Stimulated activated memory B cell treated with anti-CD40 and anti-IgM and Interleukin-4, amounts not matched to agents 10 μg/mL and 1 μg/mL and 100 μg/mL, for 72 hours (primary cell): ENCODE measurements at regions not wholly inside any gene's neighbourhood (a gene's known extent, or its start where the extent isn't known, plus 50 kb on each side); places are given as distances from the start of the nearest gene placed in this dataset.
"Not testable (repeated sequence)": the region's sequence is repeated elsewhere in the genome, so short reads cannot be mapped to it uniquely, and the experiment has no call there.

ENCODE experiments used
- ATAC-seq: fragments of 150-1000 bp; cut with Tn5 transposase; 2 replicates; pipeline ENCODE4 v1.10.0; 2021
- H3K27ac Mint-ChIP-seq: one replicate; pipeline ENCODE4 v1.8.0; 2022; ENCODE audit warnings: mild to moderate bottlenecking, mixed read lengths
- H3K27me3 Mint-ChIP-seq: one replicate; pipeline ENCODE4 v1.8.0; 2022; ENCODE audit warnings: mixed read lengths
- H3K36me3 Mint-ChIP-seq: one replicate; pipeline ENCODE4 v1.8.0; 2022; ENCODE audit warnings: mixed read lengths
- H3K4me1 Mint-ChIP-seq: one replicate; pipeline ENCODE4 v1.8.0; 2022; ENCODE audit warnings: mixed read lengths
- H3K4me3 Mint-ChIP-seq: one replicate; pipeline ENCODE4 v1.8.0; 2022; ENCODE audit warnings: mild to moderate bottlenecking, moderate library complexity, mixed read lengths
- H3K9me3 Mint-ChIP-seq: one replicate; pipeline ENCODE4 v1.8.0; 2022; ENCODE audit warnings: mixed read lengths

DNA sequence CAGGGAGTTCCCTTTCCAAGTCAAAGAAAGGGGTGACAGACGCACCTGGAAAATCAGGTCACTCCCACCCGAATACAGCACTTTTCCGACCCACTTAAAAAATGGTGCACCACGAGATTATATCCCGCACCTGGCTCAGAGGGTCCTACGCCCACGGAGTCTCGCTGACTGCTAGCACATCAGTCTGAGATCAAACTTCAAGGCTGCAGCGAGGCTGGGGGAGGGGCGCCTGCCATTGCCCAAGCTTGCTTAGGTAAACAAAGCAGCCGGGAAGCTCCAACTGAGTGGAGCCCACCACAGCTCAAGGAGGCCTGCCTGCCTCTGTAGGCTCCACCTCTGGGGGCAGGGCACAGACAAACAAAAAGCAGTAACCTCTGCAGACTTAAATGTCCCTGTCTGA is 277.8 kb upstream of the ARHGAP42 start:
- not testable (repeated sequence) for H3K9me3 Mint-ChIP-seq, ATAC-seq, H3K4me1 Mint-ChIP-seq, H3K27me3 Mint-ChIP-seq, H3K36me3 Mint-ChIP-seq, H3K27ac Mint-ChIP-seq, H3K4me3 Mint-ChIP-seq

DNA sequence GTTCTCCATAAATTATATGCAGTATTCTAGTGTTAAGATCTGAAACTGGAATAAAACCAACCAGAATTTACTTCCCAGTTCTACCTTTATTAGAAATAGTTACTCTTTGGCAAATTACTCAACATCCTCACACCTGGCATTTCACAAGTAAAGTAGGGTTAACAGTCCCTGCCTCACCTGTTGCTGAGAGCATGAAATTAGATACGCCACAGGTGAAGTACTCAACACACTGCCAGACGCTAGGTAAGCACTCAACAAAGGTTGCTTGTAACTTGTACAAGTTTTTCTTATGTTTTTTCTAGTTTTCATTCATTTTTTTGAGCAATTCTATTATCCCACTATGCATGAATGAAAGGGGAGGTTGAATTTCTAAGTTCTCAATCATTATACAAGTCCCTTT is 267.6 kb upstream of the ARHGAP42 start:
- no peak for ATAC-seq
- Mint-ChIP-seq H3K27ac (no peak overlapping the region), H3K9me3 (peaks cover 12% of the 10 kb centered on the region), H3K36me3 (no peaks in the 10 kb centered on the region), H3K27me3 (no peaks in the 10 kb centered on the region), H3K4me1 (no peaks in the 10 kb centered on the region), H3K4me3 (no peak overlapping the region)

DNA sequence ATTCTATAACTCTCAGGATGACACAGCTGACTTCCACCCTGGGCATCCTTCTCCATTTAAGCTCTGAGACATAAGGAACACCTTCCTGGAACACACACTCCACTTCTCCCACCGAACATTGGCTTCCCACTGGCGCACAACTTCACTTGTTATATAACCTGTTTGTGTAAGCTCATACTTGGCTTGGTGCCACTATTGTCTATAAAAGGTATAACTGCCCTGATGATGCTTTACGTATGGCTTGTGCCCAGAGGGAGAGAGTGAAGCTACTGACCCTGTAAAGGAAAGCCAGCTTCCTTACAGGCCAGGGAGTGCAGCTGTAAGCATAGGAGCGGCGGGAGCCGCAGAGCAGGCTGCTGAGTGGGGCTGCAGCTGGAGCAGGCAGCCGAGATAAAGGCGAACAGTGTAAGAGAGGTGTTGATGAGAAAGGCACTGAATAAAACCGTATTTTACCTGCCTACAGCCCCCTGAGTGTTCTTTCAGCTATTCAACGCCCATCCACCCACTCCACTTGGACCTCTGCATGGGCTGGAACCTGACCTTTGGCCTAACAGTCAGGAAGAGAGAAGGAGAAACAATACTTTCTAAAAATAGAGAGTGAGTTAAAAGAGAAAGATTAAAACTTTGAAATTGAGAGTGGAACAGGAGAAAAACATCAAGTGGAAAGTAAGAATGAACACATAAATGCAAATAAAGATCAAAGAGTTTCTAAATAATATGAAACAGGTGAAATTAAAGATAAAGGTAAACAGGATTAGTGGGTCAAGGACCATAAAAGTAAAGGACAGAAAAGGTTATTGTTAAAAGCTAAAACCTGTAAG is 252.1 kb upstream of the ARHGAP42 start:
- Mint-ChIP-seq H3K27me3 (no peaks in the 10 kb centered on the region), H3K9me3 (peaks cover 7% of the 10 kb centered on the region), H3K27ac (no peak overlapping the region), H3K36me3 (no peaks in the 10 kb centered on the region), H3K4me1 (no peaks in the 10 kb centered on the region), H3K4me3 (no peak overlapping the region)
- ATAC-seq: no peak

DNA sequence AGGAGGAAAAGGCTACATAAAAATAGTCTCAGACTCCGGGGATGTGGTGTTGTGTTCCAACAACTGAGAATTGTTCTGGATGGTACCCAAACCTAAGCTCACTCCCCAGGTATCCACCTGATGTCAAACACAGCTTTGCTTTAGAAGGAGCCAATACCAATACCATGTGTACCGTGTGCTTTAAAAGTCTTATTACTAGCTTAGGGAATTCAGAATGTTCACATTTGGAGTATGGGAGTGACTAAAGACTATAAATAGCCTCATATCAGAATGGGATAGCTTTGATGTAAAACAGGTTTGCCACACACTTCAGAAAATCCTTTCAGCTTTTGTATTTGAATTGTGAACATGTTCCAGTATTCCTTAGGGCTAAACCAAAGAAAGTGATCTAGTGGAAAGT is 248.7 kb upstream of the ARHGAP42 start:
- Mint-ChIP-seq H3K9me3 (peaks cover 10% of the 10 kb centered on the region), H3K27ac (no peak overlapping the region), H3K4me1 (no peaks in the 10 kb centered on the region), H3K4me3 (no peak overlapping the region), H3K36me3 (no peaks in the 10 kb centered on the region), H3K27me3 (no peaks in the 10 kb centered on the region)
- no peak for ATAC-seq

DNA sequence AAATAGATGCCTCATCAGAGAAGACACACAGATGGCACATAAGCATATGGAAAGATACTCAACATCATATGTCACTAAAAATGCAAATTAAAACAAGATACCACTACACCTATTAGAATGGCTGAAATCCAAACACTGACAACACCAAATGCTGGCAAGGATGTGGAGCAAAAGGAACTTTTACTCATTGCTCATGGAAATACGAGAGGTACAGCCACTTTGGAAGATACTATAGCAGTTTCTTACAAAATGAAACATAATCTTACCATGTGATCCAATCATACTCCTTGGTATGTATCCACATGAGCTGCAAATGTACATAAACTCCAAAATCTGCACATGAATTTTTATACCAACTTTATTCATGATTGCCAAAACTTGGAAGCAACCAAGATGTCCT is 246.0 kb upstream of the ARHGAP42 start:
- H3K27me3 Mint-ChIP-seq: no peaks in the 10 kb centered on the region
- peaks cover 6% of the 10 kb centered on the region for H3K9me3 Mint-ChIP-seq
- H3K36me3 Mint-ChIP-seq: no peaks in the 10 kb centered on the region
- ATAC-seq: no peak
- H3K4me3 Mint-ChIP-seq: no peak overlapping the region
- H3K4me1 Mint-ChIP-seq: no peaks in the 10 kb centered on the region
- no peak overlapping the region for H3K27ac Mint-ChIP-seq

DNA sequence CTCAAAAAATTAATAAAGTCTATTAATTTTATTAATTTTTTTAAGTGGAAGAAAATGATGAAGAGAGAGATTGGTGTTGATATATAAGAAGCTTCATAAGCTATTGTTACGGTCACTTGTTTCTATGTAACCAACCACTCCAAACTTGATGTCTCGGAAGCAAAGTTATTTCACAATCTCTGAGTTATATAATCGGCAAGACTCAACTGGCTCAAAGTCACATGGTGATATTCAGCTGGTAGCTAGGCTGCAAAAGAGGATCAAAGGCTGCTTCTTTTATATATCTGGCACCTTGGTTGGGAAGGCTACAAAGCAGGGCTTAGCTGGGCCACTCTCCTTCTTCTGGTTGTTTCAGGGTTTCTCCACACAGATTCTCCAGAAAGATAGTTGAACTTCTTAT is 245.1 kb upstream of the ARHGAP42 start:
- Mint-ChIP-seq H3K9me3 (peaks cover 6% of the 10 kb centered on the region), H3K4me3 (no peak overlapping the region), H3K27me3 (no peaks in the 10 kb centered on the region)

DNA sequence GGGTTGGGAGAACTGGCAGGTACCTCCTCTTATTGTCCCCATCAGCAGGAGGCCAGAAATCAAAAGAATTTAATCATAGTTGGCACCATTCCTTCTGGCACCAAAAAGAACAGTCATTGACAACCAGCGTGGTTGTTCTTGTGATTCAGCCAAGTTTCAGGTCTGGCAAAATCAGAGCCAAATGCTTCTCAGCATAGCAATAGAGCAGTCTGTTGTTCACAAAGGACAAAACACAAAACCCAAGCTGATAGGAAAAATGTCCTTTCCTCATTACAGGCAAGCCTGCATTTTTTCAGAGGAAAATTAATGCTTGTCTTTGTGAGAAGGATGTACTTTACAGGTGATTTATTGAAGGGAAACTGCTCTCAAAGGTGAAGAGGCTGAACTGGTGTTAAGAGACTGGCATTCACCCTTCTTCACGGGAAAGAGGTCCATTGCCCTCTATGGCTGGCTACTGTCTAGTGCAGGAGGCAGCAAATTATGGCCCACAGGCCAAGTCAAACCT is 241.8 kb upstream of the ARHGAP42 start:
- Mint-ChIP-seq H3K4me3 (no peak overlapping the region), H3K27ac (no peak overlapping the region), H3K27me3 (no peaks in the 10 kb centered on the region), H3K4me1 (no peaks in the 10 kb centered on the region), H3K9me3 (peaks cover 3% of the 10 kb centered on the region), H3K36me3 (no peaks in the 10 kb centered on the region)
- no peak for ATAC-seq

More for the DNA sequence above, 245.1 kb upstream of the ARHGAP42 start:
- no peak for ATAC-seq
- no peaks in the 10 kb centered on the region for H3K36me3 Mint-ChIP-seq
- H3K4me1 Mint-ChIP-seq: no peaks in the 10 kb centered on the region
- H3K27ac Mint-ChIP-seq: no peak overlapping the region

DNA sequence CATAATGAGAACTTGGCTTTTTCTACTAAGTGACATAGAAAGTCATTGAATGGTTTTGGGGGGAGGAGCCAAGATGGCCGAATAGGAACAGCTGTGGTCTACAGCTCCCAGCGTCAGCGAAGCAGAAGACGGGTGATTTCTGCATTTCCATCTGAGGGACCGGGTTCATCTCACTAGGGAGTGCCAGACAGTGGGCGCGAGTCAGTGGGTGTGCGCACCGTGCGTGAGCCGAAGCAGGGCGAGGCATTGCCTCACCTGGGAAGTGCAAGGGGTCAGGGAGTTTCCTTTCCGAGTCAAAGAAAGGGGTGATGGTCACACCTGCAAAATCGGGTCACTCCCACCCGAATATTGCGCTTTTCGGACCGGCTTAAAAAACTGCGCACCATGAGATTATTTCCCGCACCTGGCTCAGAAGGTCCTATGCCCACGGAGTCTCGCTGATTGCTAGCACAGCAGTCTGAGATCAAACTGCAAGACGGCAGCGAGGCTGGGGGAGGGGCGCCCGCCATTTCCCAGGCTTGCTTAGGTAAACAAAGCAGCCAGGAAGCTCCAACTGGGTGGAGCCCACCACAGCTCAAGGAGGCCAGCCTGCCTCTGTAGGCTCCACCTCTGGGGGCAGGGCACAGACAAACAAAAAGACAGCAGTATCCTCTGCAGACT is 235.2 kb upstream of the ARHGAP42 start:
- ATAC-seq, H3K4me3 Mint-ChIP-seq, H3K36me3 Mint-ChIP-seq, H3K27me3 Mint-ChIP-seq, H3K4me1 Mint-ChIP-seq, H3K9me3 Mint-ChIP-seq, H3K27ac Mint-ChIP-seq: not testable (repeated sequence)

DNA sequence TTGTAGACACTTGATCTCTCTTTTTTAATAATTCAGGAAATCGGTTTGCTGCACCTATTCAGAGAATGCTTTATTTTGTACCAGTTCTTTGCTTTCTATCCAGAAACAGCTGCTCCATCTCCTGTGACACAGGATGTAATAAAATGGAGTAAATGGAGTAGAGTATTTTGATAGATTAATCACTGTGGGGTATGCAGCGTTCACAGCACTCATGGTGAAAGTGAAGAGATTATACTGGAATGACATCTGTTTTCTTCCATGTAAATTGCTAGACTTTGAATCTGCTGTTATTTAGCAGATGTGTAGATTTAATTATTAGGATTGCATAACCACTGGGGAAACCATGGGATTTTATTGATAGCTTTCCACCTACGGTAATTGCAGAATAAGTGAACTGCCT is 227.3 kb upstream of the ARHGAP42 start:
- Mint-ChIP-seq H3K4me3 (no peak overlapping the region), H3K27me3 (no peaks in the 10 kb centered on the region), H3K9me3 (peaks cover 8% of the 10 kb centered on the region), H3K4me1 (no peaks in the 10 kb centered on the region), H3K27ac (no peak overlapping the region), H3K36me3 (no peaks in the 10 kb centered on the region)
- no peak for ATAC-seq

DNA sequence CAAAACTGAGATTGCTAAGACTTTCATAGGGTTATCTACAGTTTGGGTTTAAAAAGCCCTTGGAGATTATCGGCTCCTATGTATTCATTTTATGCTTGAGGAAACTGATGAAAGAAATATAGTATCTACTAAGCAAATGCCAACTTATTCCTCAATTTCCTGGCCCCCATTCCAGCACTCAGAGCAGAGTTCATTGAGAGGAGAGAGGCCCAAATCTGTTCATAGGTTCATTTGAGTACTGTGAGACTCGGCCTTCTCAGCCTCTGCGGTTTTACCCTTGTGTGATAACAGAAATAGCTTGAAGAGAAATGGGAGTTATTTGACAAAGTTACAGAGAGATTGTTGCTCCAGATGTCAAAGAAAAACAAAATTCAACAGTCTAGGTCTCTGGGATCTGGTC is 226.7 kb upstream of the ARHGAP42 start:
- Mint-ChIP-seq H3K36me3 (no peaks in the 10 kb centered on the region), H3K9me3 (peaks cover 8% of the 10 kb centered on the region), H3K27me3 (no peaks in the 10 kb centered on the region), H3K27ac (no peak overlapping the region), H3K4me1 (no peaks in the 10 kb centered on the region), H3K4me3 (no peak overlapping the region)
- no peak for ATAC-seq

DNA sequence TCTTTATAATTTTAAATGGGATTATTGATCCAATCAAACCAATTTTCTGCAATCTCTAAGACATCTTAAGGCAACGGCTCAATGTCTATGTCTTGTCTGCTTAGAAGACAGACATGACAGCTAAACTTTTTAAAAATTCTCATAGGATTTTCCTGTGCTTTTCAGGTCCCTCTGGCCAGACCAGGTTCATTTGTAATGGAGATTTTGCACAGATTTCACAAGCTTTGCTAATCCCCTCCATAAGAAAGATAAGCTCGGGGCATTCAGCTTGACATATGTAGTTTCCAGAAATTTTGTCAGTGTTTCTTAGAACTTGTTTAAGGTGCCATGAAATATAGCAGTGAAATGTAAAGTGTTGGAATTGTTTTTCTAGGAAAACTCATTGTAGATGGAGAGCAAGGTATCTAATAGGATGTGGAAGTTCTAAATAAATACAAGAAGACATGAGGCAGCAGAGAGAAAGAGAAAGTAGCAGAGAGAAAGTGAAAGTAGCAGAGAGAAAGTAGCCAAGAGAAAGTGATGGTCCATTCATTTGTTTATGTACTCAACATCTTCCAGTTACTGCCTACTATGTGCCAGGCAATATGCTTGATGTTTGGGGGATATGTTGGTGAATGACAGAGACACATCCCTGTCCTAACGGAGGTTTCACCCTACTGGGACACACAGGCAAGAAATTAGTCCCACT is 219.1 kb upstream of the ARHGAP42 start:
- no peaks in the 10 kb centered on the region for H3K4me1 Mint-ChIP-seq
- peaks cover 9% of the 10 kb centered on the region for H3K9me3 Mint-ChIP-seq
- no peaks in the 10 kb centered on the region for H3K36me3 Mint-ChIP-seq
- no peak overlapping the region for H3K4me3 Mint-ChIP-seq
- no peaks in the 10 kb centered on the region for H3K27me3 Mint-ChIP-seq
- no peak for ATAC-seq
- no peak overlapping the region for H3K27ac Mint-ChIP-seq

DNA sequence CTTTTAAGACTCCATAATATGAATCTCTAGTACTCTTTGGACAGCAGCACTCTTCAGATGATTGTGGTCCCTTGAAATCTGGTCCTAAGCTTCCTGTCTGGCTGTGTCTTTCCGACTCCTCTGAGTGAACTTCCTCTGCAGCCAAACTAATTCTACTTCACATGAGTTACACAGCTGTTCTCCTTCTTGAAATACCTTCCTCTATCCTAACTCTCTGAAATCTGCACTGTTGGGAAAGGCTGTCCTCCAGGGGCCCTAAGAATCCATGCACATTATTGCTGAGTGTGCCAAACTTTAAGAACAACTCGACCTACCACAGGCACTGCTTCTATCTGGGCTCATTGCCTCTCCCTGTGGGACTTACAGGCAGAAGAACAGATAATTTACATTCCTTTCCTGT is 217.3 kb upstream of the ARHGAP42 start:
- no peaks in the 10 kb centered on the region for H3K4me1 Mint-ChIP-seq
- no peaks in the 10 kb centered on the region for H3K36me3 Mint-ChIP-seq
- no peak overlapping the region for H3K4me3 Mint-ChIP-seq
- H3K27me3 Mint-ChIP-seq: no peaks in the 10 kb centered on the region
- no peak for ATAC-seq
- H3K9me3 Mint-ChIP-seq: peaks cover 9% of the 10 kb centered on the region
- H3K27ac Mint-ChIP-seq: no peak overlapping the region

DNA sequence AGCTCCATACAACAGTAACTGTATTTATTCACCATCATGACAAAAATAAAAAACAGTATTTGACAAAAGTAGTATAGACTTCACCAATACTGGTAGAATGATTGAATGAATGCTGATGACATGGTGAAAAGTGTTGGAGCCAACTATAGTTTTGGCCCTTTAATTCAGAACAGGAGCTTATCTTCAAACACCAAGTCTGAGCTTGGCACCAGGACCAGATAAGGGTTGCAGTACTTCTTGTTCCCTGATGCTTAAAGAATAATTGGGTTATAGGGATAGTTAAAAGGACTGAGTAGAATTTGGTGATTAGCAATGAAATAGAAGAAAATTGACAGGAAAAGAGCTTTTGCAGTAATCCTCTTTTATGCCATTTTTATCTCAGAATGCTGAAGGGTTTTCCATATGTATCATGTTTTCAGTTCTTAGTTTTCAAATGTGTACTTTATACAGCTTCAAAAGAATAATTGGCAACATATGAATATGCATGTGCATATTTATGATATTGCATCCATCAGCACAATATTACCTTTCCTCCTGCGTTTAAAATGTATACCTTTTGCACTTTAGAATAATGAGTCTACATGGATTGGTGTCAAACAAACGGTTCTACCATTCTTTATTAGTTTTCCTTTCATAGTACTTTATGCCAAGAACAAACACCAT is 214.2 kb upstream of the ARHGAP42 start:
- ATAC-seq: no peak
- H3K4me3 Mint-ChIP-seq: no peak overlapping the region

DNA sequence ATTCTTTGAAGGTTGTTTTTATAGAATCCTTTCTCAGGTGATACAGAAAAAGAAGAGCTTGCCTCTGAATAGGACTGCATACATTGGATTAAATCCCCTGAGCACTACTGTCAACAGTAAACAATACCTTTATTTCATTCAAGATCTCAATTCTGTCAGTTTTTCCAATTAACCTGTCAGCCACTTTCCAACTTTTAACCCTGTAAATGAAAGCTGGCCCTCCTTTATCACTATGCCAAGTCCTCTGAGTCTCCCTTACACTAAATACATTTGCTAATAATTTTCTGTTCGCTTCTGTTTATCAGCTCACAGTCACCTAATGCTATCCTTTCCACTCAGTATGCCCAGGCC is 213.7 kb upstream of the ARHGAP42 start:
- Mint-ChIP-seq H3K9me3 (peaks cover 3% of the 10 kb centered on the region), H3K4me3 (no peak overlapping the region), H3K4me1 (no peaks in the 10 kb centered on the region), H3K27ac (no peak overlapping the region), H3K36me3 (no peaks in the 10 kb centered on the region), H3K27me3 (no peaks in the 10 kb centered on the region)
- ATAC-seq: no peak

More for the DNA sequence above, 214.2 kb upstream of the ARHGAP42 start:
- Mint-ChIP-seq H3K9me3 (peaks cover 3% of the 10 kb centered on the region), H3K4me1 (no peaks in the 10 kb centered on the region), H3K36me3 (no peaks in the 10 kb centered on the region), H3K27me3 (no peaks in the 10 kb centered on the region), H3K27ac (no peak overlapping the region)

DNA sequence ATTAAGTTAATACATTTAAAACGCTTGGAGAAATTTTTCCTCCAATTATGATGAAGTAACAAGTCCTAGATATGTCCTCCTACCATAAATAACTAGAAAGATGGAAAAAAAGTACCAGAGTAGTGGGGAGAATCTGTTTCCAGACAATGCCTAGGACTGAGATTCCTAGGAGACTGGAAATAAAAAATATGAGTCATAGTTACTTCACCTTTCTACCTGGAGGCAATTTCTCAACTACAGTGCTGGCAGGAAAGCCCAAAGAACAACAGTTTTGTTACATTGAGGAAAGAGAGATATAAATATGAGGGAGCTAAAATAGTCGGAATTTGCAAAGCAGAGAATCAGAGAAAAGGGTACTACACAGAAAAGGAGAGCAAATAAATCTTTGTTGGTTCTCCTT is 202.1 kb upstream of the ARHGAP42 start:
- Mint-ChIP-seq H3K4me3 (no peak overlapping the region), H3K27ac (no peak overlapping the region), H3K9me3 (peaks cover 8% of the 10 kb centered on the region), H3K36me3 (no peaks in the 10 kb centered on the region), H3K4me1 (no peaks in the 10 kb centered on the region), H3K27me3 (no peaks in the 10 kb centered on the region)
- ATAC-seq: no peak
